ENCODE measurements at regions not wholly inside any gene's neighbourhood (a gene's known extent, or its start where the extent isn't known, plus 50 kb on each side); places are given as distances from the start of the nearest gene placed in this dataset.

DNA sequence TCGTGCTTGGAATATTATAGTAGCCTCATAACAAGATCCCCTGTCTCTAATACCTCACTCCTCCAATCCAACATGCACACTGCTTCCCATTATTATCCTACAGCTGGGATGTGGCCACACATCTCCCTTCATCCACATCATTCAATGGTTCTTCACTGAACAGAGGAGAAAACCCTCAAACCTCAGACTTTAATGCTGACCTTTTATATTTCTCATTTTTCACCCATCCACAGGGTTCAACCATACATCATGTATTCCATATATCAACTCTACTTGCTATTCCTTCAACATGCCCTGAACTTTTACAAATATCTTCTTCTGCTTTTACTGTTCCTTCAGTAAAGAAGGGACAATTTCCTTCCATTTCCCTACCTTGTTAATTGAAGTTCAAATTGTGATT is 396.8 kb downstream of the TLE4 start:
- Histone ChIP-seq H2AFZ (ENCODE audit: low read length, unreplicated experiment) (no peak overlapping the region), H3K27ac (ENCODE audit: low read depth, low read length) (no peak overlapping the region), H3K4me3 (ENCODE audit: low read depth, low read length) (no peak overlapping the region), H3K79me2 (ENCODE audit: control insufficient read depth, insufficient read depth, low read length, unreplicated experiment) (no peaks in the 10 kb centered on the region), H3K27me3 (ENCODE audit: insufficient read depth, low read length) (peaks cover 3% of the 10 kb centered on the region; the same call in 1 of the 2 replicates), H3K36me3 (ENCODE audit: insufficient read depth, low read length) (no peaks in the 10 kb centered on the region), H3K4me1 (ENCODE audit: control insufficient read depth, insufficient read depth, low read length, unreplicated experiment) (no peaks in the 10 kb centered on the region)

GRCh38 chr9:79962836-79963235 is 391.1 kb downstream of the TLE4 start:
- no peaks in the 10 kb centered on the region for H3K36me3 ChIP-seq (ENCODE audit: insufficient read depth, low read length)
- no peak overlapping the region for H3K27ac ChIP-seq (ENCODE audit: low read depth, low read length)
- H3K4me1 ChIP-seq (ENCODE audit: control insufficient read depth, insufficient read depth, low read length, unreplicated experiment): no peaks in the 10 kb centered on the region
- H2AFZ ChIP-seq (ENCODE audit: low read length, unreplicated experiment): no peak overlapping the region
- peaks cover 3% of the 10 kb centered on the region; the same call in 1 of the 2 replicates for H3K27me3 ChIP-seq (ENCODE audit: insufficient read depth, low read length)
- H3K4me3 ChIP-seq (ENCODE audit: low read depth, low read length): no peak overlapping the region
- H3K79me2 ChIP-seq (ENCODE audit: control insufficient read depth, insufficient read depth, low read length, unreplicated experiment): no peaks in the 10 kb centered on the region

DNA sequence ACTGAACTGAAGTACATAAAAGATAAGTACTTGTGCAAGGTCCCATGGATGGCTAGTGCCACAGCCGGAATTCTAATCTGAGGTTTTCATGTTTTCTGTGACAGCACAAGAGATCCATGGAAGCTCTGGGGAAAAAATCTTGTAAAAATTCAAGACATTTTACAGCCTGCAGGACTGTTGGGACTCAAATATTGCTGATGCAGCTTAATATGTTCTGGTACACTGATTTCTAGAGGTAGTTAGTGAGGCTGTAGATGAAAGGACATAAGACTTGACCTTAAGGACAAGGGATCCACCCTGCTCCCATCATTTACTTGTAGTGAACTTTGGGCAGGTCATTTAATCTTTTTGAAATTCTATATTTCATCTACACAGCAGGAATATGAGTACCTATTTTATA is 390.4 kb downstream of the TLE4 start:
- Histone ChIP-seq H3K27me3 (ENCODE audit: insufficient read depth, low read length) (peaks cover 3% of the 10 kb centered on the region; the same call in 1 of the 2 replicates), H3K4me3 (ENCODE audit: low read depth, low read length) (no peak overlapping the region), H3K36me3 (ENCODE audit: insufficient read depth, low read length) (no peaks in the 10 kb centered on the region), H3K27ac (ENCODE audit: low read depth, low read length) (no peak overlapping the region), H2AFZ (ENCODE audit: low read length, unreplicated experiment) (no peak overlapping the region), H3K79me2 (ENCODE audit: control insufficient read depth, insufficient read depth, low read length, unreplicated experiment) (no peaks in the 10 kb centered on the region), H3K4me1 (ENCODE audit: control insufficient read depth, insufficient read depth, low read length, unreplicated experiment) (no peaks in the 10 kb centered on the region)

GRCh38 chr9:79955300-79955699 is 383.5 kb downstream of the TLE4 start:
- H3K27me3 ChIP-seq (ENCODE audit: insufficient read depth, low read length): no peaks in the 10 kb centered on the region
- H2AFZ ChIP-seq (ENCODE audit: low read length, unreplicated experiment): no peak overlapping the region
- H3K79me2 ChIP-seq (ENCODE audit: control insufficient read depth, insufficient read depth, low read length, unreplicated experiment): no peaks in the 10 kb centered on the region
- no peak overlapping the region for H3K27ac ChIP-seq (ENCODE audit: low read depth, low read length)
- no peaks in the 10 kb centered on the region for H3K4me1 ChIP-seq (ENCODE audit: control insufficient read depth, insufficient read depth, low read length, unreplicated experiment)
- H3K36me3 ChIP-seq (ENCODE audit: insufficient read depth, low read length): no peaks in the 10 kb centered on the region
- no peak overlapping the region for H3K4me3 ChIP-seq (ENCODE audit: low read depth, low read length)

DNA sequence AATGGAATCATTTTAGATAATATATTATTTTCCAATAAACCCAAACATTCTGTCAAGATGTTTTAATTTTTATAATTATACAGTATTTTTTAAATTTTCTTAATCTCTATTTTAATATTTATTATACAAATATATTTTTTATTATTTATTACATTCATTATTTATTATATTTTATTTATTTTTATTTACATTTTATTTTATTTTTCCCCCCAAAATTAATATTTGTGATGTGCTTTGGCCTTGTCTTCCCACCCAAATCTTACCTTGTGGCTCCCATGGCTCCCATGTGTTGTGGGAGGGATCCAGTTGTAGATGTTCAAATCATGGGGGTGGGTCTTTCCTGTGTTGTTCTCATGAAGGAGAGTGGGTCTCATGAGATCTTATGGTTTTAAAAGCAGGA is 382.1 kb downstream of the TLE4 start:
- Histone ChIP-seq H3K4me3 (ENCODE audit: low read depth, low read length) (no peak overlapping the region), H3K36me3 (ENCODE audit: insufficient read depth, low read length) (no peaks in the 10 kb centered on the region), H3K27ac (ENCODE audit: low read depth, low read length) (no peak overlapping the region), H3K79me2 (ENCODE audit: control insufficient read depth, insufficient read depth, low read length, unreplicated experiment) (no peaks in the 10 kb centered on the region), H3K27me3 (ENCODE audit: insufficient read depth, low read length) (no peaks in the 10 kb centered on the region), H2AFZ (ENCODE audit: low read length, unreplicated experiment) (no peak overlapping the region), H3K4me1 (ENCODE audit: control insufficient read depth, insufficient read depth, low read length, unreplicated experiment) (no peaks in the 10 kb centered on the region)

DNA sequence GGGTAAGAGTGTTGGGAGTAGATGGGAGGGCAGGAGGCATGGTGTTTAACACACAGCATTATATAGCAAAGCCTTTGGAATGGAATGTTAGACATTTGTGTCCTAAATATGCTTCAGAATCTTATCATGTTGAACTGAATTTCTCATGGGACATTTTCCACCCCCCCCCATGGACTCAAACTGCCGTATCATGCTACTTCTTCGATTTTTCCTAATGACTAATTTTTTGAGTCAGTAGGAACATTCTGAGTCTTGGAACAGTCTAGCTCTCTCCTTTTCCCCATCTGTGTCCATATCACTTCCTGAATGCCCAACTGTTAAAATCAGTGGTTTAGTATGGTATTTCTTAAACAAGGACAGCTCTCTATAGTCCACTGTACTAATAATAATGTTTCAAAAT is 380.6 kb downstream of the TLE4 start:
- H3K27ac ChIP-seq (ENCODE audit: low read depth, low read length): peak overlapping the region; percentile 32; the same call in 1 of the 2 replicates
- H3K27me3 ChIP-seq (ENCODE audit: insufficient read depth, low read length): no peaks in the 10 kb centered on the region
- H3K79me2 ChIP-seq (ENCODE audit: control insufficient read depth, insufficient read depth, low read length, unreplicated experiment): no peaks in the 10 kb centered on the region
- no peak overlapping the region for H2AFZ ChIP-seq (ENCODE audit: low read length, unreplicated experiment)
- no peaks in the 10 kb centered on the region for H3K4me1 ChIP-seq (ENCODE audit: control insufficient read depth, insufficient read depth, low read length, unreplicated experiment)
- no peak overlapping the region for H3K4me3 ChIP-seq (ENCODE audit: low read depth, low read length)
- no peaks in the 10 kb centered on the region for H3K36me3 ChIP-seq (ENCODE audit: insufficient read depth, low read length)

GRCh38 chr9:79946712-79947111 is 374.9 kb downstream of the TLE4 start:
- no peaks in the 10 kb centered on the region for H3K27me3 ChIP-seq (ENCODE audit: insufficient read depth, low read length)
- H3K4me1 ChIP-seq (ENCODE audit: control insufficient read depth, insufficient read depth, low read length, unreplicated experiment): peaks cover 6% of the 10 kb centered on the region
- H3K36me3 ChIP-seq (ENCODE audit: insufficient read depth, low read length): no peaks in the 10 kb centered on the region
- H3K4me3 ChIP-seq (ENCODE audit: low read depth, low read length): no peak overlapping the region
- no peaks in the 10 kb centered on the region for H3K79me2 ChIP-seq (ENCODE audit: control insufficient read depth, insufficient read depth, low read length, unreplicated experiment)
- H3K27ac ChIP-seq (ENCODE audit: low read depth, low read length): no peak overlapping the region
- H2AFZ ChIP-seq (ENCODE audit: low read length, unreplicated experiment): no peak overlapping the region

- Histone ChIP-seq H3K27ac (ENCODE audit: low read depth, low read length) (no peak overlapping the region), H3K27me3 (ENCODE audit: insufficient read depth, low read length) (no peaks in the 10 kb centered on the region), H2AFZ (ENCODE audit: low read length, unreplicated experiment) (no peak overlapping the region), H3K4me1 (ENCODE audit: control insufficient read depth, insufficient read depth, low read length, unreplicated experiment) (peaks cover 6% of the 10 kb centered on the region), H3K4me3 (ENCODE audit: low read depth, low read length) (no peak overlapping the region), H3K79me2 (ENCODE audit: control insufficient read depth, insufficient read depth, low read length, unreplicated experiment) (no peaks in the 10 kb centered on the region), H3K36me3 (ENCODE audit: insufficient read depth, low read length) (no peaks in the 10 kb centered on the region)
Measured at GRCh38 chr9:79945495-79945894, 373.7 kb downstream of the TLE4 start.

DNA sequence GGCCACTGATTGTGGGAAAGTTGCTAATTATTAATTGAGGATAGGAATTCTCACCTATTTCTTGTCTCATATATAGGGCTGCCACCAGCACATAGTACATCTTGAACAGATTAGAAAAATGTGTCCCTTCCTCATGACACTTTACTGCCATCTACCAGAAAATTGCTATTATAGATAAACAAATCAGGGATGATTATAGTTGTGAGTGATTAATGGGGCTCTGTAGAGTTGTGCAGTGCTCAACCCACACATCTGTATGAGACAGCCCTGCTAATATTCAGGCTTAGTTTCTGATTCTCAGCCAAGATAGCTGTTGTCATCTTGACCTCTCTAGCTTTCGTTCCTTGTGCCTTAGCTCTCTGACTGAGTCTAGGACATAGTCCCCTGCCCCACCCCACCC is 373.3 kb downstream of the TLE4 start:
- H3K27ac ChIP-seq (ENCODE audit: low read depth, low read length): no peak overlapping the region
- peaks cover 6% of the 10 kb centered on the region for H3K4me1 ChIP-seq (ENCODE audit: control insufficient read depth, insufficient read depth, low read length, unreplicated experiment)
- H3K4me3 ChIP-seq (ENCODE audit: low read depth, low read length): no peak overlapping the region
- no peaks in the 10 kb centered on the region for H3K36me3 ChIP-seq (ENCODE audit: insufficient read depth, low read length)
- H3K27me3 ChIP-seq (ENCODE audit: insufficient read depth, low read length): no peaks in the 10 kb centered on the region
- H3K79me2 ChIP-seq (ENCODE audit: control insufficient read depth, insufficient read depth, low read length, unreplicated experiment): no peaks in the 10 kb centered on the region
- H2AFZ ChIP-seq (ENCODE audit: low read length, unreplicated experiment): no peak overlapping the region

- Histone ChIP-seq H2AFZ (ENCODE audit: low read length, unreplicated experiment) (no peak overlapping the region), H3K27me3 (ENCODE audit: insufficient read depth, low read length) (no peaks in the 10 kb centered on the region), H3K4me3 (ENCODE audit: low read depth, low read length) (no peak overlapping the region), H3K36me3 (ENCODE audit: insufficient read depth, low read length) (no peaks in the 10 kb centered on the region), H3K27ac (ENCODE audit: low read depth, low read length) (no peak overlapping the region), H3K4me1 (ENCODE audit: control insufficient read depth, insufficient read depth, low read length, unreplicated experiment) (peaks cover 6% of the 10 kb centered on the region), H3K79me2 (ENCODE audit: control insufficient read depth, insufficient read depth, low read length, unreplicated experiment) (no peaks in the 10 kb centered on the region)
Measured at GRCh38 chr9:79940919-79941318, 369.2 kb downstream of the TLE4 start.

GRCh38 chr9:79939819-79940218 is 368.1 kb downstream of the TLE4 start:
- Histone ChIP-seq H3K4me3 (ENCODE audit: low read depth, low read length) (no peak overlapping the region), H3K79me2 (ENCODE audit: control insufficient read depth, insufficient read depth, low read length, unreplicated experiment) (no peaks in the 10 kb centered on the region), H3K27ac (ENCODE audit: low read depth, low read length) (no peak overlapping the region), H3K36me3 (ENCODE audit: insufficient read depth, low read length) (no peaks in the 10 kb centered on the region), H2AFZ (ENCODE audit: low read length, unreplicated experiment) (no peak overlapping the region), H3K27me3 (ENCODE audit: insufficient read depth, low read length) (no peaks in the 10 kb centered on the region), H3K4me1 (ENCODE audit: control insufficient read depth, insufficient read depth, low read length, unreplicated experiment) (no peaks in the 10 kb centered on the region)
